Left colon (tissue), 2 donors: ENCODE measurements at regions not wholly inside any gene's neighbourhood (a gene's known extent, or its start where the extent isn't known, plus 50 kb on each side); places are given as distances from the start of the nearest gene placed in this dataset.

ENCODE experiments used
- ATAC-seq: fragments of 200-7000 bp; cut with Tn5 transposase; one replicate; pipeline ENCODE4 v1.9.1; 2020; ENCODE audit warnings: mild to moderate bottlenecking, moderate library complexity
- DNase-seq, 2 donors: peaks; one replicate each; pipeline ENCODE4 v3.0.0-alpha.2; 2020
- intact Hi-C, 2 donors: fragments of 100-400 bp; cut with DNase I in 1 of 2; cut with micrococcal nuclease in 1 of 2; formaldehyde crosslinking; loops; one replicate each; pipeline versions ENCODE4 v1.11.2 to v1.14.0; 2022; cut with DNase I, micrococcal nuclease
- donor health status: DM: no; HTN: no; CAD: no.
- donor health status: DM: yes; HTN: yes; CAD: no.

DNA sequence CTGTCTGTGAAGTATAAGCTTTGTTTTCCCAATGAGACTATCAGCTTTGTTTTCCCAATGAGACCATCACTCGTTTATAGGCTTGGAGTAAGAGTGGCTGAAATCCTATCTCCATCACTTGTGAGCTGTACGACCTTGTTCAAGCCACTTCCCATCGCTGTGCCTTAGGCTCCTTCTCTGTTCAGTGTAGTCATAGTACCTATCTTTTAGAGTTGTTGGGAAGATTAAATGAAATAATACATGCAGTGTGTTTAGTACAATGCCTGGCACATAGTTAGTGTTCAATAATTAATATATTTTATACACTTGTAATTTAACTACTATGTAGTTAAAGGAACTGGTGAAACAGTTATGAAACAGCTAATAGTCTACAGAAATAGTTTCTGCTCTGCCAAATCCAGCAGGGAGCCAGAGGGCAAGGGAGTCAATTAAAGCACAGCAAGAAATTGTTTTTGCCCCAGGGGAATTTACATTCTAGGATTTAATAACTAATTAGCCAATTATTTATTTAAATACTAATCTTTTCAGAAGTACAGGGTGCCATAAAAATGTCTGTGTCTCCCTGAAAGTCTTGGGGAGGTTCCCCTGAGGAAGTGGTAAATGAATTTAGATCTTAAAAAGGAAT is 139.3 kb upstream of the HMCN1 start:
- ATAC-seq (peak; percentile 16), DNase-seq (no peak)
- intact Hi-C loops, result no loop called here

DNA sequence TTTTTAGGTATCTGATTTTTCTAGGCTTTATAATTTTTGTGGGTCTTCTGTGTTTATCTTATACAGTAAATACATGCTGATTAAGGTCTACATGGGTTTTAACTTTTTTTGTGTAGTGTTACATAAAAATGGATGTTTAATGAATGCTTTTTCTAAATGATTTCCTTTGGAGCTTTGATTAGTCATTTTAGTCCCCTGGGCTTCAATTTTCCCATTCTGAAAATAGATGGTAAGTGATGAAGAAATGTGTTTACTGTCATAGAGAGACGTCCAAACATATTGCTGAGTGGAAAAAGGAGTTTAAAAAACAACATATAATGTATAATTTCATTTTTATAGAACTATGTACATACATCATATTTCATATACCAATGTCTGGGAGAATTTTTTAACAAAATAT is 140.9 kb upstream of the HMCN1 start:
- DNase-seq (no peak), ATAC-seq (no peak)
- intact Hi-C loops, result no loop called here

GRCh38 chr1:185585770-185586169 is 148.4 kb upstream of the HMCN1 start:
- peak in 1 of 2 donors; percentile 30 for DNase-seq
- peak; percentile 74 for ATAC-seq

GRCh38 chr1:185581961-185582725 is 152.0 kb upstream of the HMCN1 start:
- intact Hi-C loops, result no loop called here
- ATAC-seq, result no peak
- no peak for DNase-seq

More at GRCh38 chr1:185585770-185586169, 148.4 kb upstream of the HMCN1 start:
- intact Hi-C loops, result no loop called here

GRCh38 chr1:185581020-185581419 is 153.2 kb upstream of the HMCN1 start:
- intact Hi-C loops, result no loop called here
- DNase-seq, result no peak
- ATAC-seq, result no peak

GRCh38 chr1:185578293-185578692 is 155.9 kb upstream of the HMCN1 start:
- intact Hi-C loops, result no loop called here
- no peak for ATAC-seq
- no peak for DNase-seq

GRCh38 chr1:185574139-185574875 is 159.9 kb upstream of the HMCN1 start:
- intact Hi-C loops, result no loop called here
- DNase-seq, result no peak
- peak; percentile 44 for ATAC-seq

- DNase-seq (no peak), ATAC-seq (no peak)
- intact Hi-C loops, result no loop called here
Measured at GRCh38 chr1:185573677-185574076, 160.5 kb upstream of the HMCN1 start.

- intact Hi-C loops, result no loop called here
- ATAC-seq, result no peak
Measured at GRCh38 chr1:185573162-185573561, 161.0 kb upstream of the HMCN1 start.

GRCh38 chr1:185570962-185571361 is 163.2 kb upstream of the HMCN1 start:
- intact Hi-C loops, result no loop called here
- peak; percentile 38 to 57 for DNase-seq
- ATAC-seq, result peak; percentile 90

More at GRCh38 chr1:185573162-185573561, 161.0 kb upstream of the HMCN1 start:
- no peak for DNase-seq

- intact Hi-C loops, result no loop called here
- DNase-seq (no peak), ATAC-seq (no peak)
Measured at GRCh38 chr1:185568155-185569123, 165.8 kb upstream of the HMCN1 start.

- ATAC-seq, result no peak
Measured at GRCh38 chr1:185567440-185567839, 166.8 kb upstream of the HMCN1 start.

DNA sequence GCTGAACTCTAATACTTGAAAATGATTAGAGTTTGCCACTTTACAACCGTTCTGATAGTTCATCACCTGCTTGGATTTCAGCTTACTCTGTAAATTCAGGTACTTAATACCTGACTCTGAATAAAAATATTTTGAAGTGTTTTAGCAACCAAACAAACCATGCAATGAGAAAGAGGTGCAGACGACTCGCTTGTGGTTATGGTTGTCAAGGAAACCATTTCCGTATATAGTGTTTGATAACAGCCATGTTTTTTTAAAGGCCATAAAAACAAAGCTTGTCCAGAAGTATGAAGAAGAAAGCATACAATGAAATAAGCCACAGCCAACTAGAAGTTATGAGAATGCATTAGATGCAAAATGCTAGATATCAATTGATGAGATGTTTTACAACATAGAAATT is 167.2 kb upstream of the HMCN1 start:
- ATAC-seq, result peak; percentile 84
- intact Hi-C loops, result no loop called here
- DNase-seq, result no peak

More at GRCh38 chr1:185567440-185567839, 166.8 kb upstream of the HMCN1 start:
- no peak for DNase-seq
- intact Hi-C loops, result no loop called here

DNA sequence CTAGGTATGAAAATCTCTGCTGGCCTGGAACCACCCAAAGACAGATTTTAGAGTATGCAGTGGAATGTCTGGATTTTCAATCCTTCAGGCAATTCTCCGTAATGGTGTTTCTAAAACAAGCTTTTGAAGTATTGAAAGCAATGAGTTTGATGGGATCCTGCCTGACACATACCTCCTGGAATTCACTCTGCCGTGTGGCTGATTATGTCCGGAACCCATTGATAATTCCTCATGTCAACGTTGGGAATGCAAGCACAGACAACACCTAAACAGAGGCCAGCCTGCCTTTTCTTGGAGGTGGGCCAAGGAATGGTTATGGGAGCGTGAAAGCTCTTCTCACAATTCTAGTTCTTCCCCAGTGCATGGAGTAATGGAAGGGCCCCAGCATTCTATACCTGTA is 168.9 kb upstream of the HMCN1 start:
- DNase-seq, result no peak
- intact Hi-C loops, result no loop called here
- ATAC-seq, result no peak

DNA sequence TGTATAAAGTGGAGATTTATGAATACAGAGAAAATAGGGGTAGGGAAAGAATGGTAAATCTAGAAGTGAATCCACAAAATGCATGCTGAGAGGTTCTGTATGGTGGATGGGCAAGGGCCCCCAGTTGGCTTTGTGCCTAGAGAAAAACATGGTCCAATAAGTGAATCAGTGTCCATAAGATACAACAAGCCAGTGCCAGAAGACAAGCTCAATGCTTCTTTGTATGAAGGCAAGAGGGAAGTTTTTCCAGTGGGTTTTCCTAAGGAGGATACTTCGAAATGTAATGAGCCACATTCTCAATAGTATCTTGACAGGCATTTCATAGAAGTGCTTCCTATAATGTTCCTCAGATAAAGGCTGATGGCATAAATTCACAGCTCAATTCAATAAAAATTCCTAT is 169.4 kb upstream of the HMCN1 start:
- ATAC-seq (no peak), DNase-seq (no peak)
- intact Hi-C loops, result no loop called here

DNA sequence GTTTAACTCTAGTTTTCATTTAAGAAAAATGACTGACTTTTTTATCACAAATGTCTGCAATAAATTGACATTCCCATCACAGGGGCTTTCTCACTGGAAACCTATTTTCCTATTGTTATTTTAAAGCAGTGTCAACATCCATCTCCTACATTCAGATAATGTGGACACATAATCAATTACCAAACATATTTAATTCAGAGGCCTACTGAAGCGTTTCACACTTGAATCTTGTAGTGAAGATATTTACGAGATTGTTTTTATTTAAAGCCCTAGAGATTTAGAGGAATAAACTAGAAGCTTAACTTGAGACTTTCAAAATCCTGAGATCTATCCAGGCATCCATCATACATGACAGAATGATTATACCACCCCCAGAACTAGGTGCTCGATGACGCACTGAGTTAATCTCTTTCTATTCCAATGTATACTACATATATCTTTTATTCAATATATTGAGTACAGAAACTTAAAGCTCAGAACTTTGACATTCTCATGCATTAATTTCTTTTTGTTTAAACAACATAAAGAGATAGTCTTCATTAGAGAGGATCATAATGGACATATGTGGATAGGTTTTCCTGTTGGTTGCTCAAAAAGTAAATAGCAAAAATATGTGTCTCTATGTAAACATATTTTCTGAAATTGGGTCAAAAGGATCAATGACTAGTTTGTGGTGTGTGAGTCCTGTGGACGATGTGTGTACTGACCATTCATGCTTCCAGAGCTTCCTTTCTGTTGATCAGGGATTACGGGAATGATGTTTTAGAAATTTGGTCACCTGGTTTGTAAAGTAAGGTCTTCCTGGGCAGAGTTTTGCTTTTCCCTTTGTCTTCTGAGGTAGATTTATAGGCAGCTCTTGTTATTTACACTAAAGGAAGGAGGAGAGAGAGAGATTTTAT is 171.5 kb upstream of the HMCN1 start:
- DNase-seq (no peak), ATAC-seq (no peak)
- intact Hi-C loops, result no loop called here

DNA sequence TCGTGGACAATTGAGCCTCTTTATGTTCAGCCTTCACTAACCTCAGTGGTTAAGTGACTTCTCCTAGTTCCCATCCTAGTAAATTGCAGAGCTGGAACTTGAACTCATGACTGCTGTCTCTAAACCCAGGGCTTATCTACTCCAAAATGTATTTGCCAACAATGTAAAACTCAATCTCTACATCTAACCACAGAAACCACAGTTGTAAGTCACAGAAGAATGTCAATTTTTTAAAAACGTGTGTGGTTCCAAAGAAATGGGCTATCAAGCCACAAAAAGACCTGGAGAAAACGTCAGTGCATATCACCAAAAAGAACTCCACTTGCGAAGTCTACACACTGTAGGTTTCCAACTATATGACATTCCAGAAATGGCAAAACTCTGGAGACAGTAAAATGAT is 172.6 kb upstream of the HMCN1 start:
- ATAC-seq, result no peak
- no peak for DNase-seq
- intact Hi-C loops, result no loop called here

DNA sequence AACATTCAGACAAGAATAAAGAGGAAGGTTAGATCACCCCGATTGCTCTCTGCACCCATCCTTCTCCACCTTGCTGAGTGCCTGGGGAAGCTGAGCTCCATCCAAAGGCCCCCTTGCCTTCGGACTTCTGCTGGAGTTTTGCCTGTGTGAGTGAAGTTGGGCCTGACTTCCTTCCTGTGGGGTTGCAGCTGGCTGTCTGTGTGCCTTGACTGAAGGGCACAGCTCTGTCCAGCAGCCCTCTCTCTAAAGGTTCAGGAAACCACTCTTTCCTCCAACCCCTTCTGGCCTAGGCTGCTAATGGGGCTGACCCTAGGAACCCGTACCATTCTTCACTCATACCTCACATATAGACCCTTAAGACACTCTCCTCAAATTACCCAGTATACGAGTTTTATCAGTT is 173.4 kb upstream of the HMCN1 start:
- intact Hi-C loops, result no loop called here
- ATAC-seq (no peak), DNase-seq (no peak)
